RCC 7860 (cell line): ENCODE measurements at regions not wholly inside any gene's neighbourhood (a gene's known extent, or its start where the extent isn't known, plus 50 kb on each side); places are given as distances from the start of the nearest gene placed in this dataset.
"Not testable (repeated sequence)": the region's sequence is repeated elsewhere in the genome, so short reads cannot be mapped to it uniquely, and the experiment has no call there.

Experiments
- DNase-seq: peaks from one replicate; pipeline ENCODE4 v3.0.0-alpha.2; 2015; ENCODE audit warnings: low spot score
- FAIRE-seq: peaks from 2 replicates; lab custom pipeline; 2012; peaks lifted over from hg19 to GRCh38; lab: Jason Lieb, UNC

GRCh38 chr11:98180511-98180910, 840.2 kb upstream of the CNTN5 start:
- FAIRE-seq (no peak), DNase-seq (no peak)

- no peak for FAIRE-seq
- DNase-seq, result no peak
Observed at GRCh38 chr11:98180921-98181320, 839.8 kb upstream of the CNTN5 start.

- no peak for DNase-seq
Observed at GRCh38 chr11:98183034-98183433, 837.7 kb upstream of the CNTN5 start.

DNA sequence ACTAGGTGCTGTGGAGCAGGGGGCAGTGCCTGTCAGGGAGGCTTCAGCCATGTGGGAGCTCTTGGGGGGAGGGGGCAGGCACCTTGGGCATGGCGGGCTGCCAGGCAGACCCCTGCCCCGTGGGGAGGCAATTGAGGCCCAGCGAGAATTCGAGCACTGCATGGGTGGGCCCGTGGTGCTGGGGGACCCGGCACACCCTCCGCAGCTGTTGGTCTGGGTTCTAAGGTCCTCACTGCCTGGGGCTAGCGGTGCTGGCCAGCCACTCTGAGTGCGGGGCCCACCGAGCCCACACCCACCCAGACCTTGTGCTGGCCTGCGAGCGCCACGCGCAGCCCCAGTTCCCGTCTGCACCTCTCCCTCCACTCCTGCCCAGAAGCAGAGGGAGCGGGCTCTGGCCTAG, 835.5 kb upstream of the CNTN5 start:
- FAIRE-seq, result no peak
- no peak for DNase-seq

More at GRCh38 chr11:98183034-98183433, 837.7 kb upstream of the CNTN5 start:
- FAIRE-seq, result no peak

DNA sequence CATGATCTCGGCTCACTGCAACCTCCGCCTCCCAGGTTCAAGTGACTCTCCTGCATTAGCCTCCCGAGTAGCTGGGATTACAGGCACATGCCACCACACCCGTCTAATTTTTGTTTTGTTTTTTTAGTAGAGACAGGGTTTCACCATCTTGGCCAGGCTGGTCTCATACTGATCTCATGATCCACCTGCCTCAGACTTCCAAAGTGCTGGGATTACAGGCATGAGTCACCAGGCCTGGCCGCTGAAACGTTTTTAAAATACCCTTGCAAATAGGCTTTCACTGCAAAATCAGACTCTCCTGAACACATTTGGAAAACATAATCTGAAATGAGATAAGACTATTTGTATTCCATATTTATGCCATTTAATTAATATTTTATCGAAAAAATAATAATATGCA, 826.1 kb upstream of the CNTN5 start:
- no peak for DNase-seq
- no peak for FAIRE-seq

DNA sequence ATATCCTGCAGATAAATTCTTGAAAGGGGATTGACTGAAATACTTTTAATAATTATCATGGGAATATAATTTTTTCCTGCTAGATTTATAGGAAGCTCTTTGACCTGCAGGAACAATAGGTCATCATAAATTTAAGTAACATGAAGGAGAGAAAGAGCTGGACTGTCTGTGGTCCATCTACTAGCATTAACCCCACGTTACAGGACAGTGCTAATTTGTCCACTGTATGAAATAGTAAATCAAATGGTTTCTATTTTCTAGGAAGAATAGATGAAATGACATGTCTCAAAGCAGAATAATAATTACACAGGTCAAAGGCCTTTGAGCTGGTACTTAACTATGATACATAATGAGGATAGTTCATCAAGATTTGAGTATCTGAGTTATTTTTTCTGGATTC, 825.4 kb upstream of the CNTN5 start:
- FAIRE-seq, result no peak
- no peak for DNase-seq

DNA sequence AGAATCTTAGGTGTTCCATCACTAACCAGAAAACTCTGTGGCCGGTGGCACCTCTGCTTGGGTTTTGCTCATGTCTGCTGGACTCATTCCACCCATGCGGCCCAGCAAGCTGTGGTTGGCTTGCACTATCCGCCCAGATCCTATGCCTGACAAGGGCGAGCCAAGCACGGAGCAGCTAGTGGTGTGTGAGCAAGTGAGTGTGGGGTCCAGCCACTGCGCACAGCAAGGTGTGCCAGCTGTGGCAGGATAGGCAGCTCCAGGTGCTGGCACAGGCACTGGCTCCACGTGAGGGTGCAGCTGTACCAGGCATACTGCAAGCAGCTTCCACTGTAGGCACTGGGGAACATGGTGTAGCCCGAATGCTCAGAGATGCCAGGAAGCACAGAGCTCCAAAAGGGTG, 813.7 kb upstream of the CNTN5 start:
- FAIRE-seq (no peak), DNase-seq (no peak)

DNA sequence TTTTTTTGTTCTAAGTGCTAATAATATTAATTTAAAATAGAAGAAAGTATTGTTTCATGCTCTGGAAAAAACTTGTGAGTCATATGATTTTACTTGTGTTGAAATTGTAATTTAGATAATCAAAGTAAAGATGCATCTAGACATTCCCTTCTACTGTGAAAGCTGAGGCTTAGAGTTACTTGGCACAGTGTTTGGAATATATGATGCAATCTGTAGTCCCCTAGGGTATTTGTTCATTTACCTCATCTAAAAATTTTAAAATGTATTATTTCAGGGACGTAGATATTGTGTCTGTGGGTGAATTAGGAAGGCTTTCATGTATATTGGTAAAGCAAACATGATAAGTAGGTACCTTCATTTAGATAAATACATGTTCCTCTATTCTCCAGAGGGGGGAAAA, 793.5 kb upstream of the CNTN5 start:
- FAIRE-seq (no peak), DNase-seq (no peak)

DNA sequence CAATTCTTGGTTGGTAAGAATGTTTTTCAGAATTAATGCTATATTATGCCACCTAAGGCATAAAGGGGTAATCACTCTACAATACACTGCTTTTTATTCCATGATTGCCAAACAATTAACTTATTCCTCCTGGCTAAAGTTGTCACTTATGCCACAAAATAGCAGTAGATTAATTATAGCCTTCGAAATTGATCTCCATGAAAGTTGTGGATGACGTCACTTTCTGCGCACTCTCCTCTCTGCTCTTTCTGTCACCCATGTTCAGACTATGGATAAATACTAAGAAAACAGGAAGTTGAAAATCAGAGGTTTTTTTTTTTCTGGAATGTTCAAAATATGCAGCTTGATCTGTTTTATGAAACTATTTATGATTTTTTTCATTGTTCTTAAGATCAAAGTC, 790.1 kb upstream of the CNTN5 start:
- DNase-seq (no peak), FAIRE-seq (no peak)

- DNase-seq (no peak), FAIRE-seq (no peak)
Observed at GRCh38 chr11:98234698-98235097, 786.1 kb upstream of the CNTN5 start.

DNA sequence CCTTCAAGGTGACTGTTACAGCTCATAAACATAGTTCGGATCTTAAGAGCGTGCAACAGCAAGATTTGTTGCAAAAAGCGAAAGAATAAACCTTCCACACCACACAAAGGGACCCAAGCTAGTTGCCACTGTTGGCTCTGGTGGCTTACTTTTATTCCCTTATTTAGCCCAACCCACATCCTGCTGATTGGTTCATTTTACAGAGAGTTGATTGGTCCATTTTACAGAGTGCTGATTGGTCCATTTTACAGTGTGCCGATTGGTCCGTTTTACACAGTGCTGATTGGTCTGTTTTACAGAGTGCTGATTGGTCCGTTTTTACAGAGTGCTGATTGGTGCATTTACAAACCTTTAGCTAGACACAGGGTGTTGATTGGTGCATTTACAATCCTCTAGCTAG, 776.9 kb upstream of the CNTN5 start:
- DNase-seq (no peak), FAIRE-seq (no peak)

DNA sequence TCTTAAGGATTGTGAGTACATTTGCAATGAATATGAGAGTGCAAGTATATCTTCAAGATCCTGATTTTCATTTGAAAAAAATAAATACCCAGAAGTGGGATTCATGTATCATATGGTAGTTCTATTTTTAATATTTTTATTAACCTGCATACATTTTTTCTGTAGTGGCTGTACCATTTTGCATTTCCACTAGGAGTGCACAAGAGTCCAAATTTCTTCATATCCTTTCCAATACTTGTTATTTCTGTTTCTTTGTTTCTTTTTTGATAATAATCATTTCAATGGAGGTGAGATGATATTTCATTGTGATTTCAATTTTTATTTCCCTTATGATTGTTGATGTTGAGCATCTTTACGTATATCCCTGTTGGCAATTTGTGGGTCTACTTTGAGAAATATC, 759.8 kb upstream of the CNTN5 start:
- no peak for FAIRE-seq

DNA sequence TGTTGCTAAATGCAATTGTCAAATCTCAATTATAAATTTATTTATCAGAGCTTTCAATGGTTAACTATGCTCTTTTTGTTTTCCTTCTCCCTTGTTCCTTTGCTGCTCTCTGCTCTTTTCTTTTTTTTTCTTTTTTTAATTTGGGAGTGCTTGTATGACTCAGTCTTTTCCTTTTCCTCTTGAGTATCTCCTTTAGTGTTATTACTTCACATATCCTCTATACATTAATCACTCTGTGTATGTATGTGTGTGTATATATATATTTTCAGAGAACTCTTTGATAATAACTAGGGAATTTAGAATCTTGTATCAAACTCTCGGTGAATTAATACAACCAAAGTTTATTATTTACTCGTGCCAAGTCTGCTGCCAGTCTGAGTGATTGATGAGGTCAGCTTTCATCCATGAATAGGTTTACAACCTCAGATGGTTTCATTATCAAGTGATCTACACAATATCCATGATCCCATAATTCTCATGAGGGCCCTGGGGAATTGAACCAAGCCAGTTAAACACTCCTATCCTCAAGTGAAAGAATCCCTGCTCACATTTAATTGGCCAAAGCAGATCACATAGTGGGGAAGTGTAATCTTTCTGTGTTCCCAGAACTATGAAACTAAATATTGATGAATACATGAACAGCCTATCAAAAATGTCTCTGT, 743.4 kb upstream of the CNTN5 start:
- FAIRE-seq, result no peak
- DNase-seq, result no peak

More for the DNA sequence above, 759.8 kb upstream of the CNTN5 start:
- no peak for DNase-seq

DNA sequence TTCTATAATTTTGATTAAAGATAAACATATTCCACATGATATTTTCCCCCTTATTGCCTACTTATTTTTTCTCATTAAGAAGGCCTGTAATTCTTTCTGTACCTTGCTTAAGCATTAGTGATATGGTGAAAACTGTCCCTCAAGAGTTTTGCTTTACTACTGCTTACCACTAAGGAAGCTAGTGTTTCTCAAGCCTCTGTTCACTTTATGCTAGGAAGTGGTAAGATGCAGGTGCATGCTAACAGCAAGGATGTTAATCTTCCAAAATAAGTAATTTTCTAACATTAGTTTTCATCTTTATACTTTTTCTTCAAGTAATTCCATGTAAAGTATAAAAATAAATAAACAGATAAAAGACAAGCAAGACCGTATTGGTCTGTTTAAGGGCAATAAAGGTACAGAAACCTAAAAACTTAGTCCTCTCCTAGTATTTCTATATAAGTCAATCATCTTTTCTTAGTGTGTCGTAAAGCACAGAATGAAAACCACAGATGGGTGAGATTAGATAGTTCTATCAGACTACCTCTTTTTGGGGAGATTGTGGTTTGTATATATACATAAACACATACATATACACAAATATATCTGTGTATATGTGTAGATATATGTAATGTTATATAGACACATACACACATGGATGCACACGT, 731.0 kb upstream of the CNTN5 start:
- no peak for FAIRE-seq
- no peak for DNase-seq

DNA sequence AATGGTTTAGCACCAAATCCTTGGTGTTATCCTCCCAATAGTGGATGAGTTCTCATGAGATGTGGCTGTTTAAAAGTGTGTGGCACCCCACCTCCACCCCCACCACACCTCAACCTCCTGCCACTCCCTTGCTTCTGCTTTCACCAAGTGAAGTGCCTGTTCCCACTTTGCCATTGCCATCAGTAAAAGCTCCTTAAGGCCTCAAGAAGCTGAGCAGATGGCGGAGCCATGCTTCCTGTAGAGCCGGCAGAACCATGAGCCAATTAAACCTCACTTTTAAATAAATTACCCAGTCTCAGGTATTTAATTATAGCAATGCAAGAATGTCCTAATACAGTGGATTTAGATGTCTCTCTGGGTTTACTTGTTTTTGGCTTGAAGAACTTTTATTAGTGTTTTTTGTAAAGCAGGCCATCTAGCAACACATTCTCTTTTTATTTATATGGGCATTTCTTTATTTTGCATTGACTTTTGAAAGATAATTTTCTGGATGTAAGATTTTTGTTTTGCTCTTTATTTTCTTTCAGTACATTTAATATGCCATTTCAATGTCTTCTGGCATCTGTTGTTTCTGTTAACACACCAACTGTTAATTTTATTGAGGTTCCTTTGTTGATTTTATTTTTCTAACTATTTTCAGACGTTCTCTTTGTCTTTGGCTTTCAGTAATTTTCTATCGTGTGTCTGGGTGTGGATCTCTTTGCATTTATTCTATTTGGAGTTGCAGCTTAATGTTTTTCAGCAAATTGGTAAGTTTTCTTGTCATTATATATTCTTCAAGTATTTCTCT, 724.5 kb upstream of the CNTN5 start:
- DNase-seq, result no peak
- FAIRE-seq, result no peak

- FAIRE-seq, result no peak
- no peak for DNase-seq
Observed at GRCh38 chr11:98300719-98301118, 720.0 kb upstream of the CNTN5 start.

DNA sequence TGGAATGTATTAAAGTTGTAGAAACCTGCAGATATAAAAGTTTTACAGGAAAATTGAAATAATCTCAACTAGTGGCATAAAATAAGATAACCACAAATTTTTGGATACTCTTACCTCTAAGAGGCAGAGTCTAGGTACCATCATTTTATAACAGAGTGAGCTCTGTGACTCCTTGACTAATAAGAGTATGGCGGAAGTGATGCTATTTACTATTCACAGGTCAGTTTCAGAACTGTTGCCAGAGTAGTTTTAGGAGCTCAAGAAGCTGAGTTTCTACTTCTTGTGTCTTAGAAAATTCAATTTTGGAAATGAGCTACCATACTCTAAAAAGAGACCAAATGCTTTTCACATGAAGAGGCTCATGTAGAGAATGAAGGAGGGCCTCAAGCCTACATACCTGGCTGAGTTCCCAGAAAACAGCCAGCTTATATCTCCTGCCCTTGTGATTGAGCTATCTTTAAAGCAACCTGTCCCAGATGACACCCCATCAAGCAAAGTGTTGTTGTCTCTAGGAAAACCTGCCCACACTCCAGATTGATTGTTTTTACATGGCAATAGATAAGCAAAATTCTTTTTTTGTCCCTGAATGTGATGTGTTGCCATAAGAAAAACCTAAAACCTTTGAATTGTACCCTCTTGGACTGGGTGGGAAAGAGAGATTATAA, 712.8 kb upstream of the CNTN5 start:
- DNase-seq (no peak), FAIRE-seq (no peak)

DNA sequence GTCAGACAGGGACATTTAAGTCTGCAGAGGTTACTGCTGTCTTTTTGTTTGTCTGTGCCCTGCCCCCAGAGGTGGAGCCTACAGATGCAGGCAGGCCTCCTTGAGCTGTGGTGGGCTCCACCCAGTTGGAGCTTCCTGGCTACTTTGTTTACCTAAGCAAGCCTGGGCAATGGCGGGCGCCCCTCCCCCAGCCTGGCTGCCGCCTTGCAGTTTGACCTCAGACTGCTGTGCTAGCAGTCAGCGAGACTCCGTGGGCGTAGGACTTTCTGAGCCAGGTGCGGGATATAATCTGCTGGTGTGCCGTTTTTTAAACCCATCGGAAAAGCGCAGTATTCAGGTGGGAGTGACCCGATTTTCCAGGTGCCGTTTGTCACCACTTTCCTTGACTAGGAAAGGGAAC, 690.4 kb upstream of the CNTN5 start:
- DNase-seq, FAIRE-seq: not testable (repeated sequence)

GRCh38 chr11:98358551-98358950, 662.2 kb upstream of the CNTN5 start:
- DNase-seq (no peak), FAIRE-seq (no peak)

DNA sequence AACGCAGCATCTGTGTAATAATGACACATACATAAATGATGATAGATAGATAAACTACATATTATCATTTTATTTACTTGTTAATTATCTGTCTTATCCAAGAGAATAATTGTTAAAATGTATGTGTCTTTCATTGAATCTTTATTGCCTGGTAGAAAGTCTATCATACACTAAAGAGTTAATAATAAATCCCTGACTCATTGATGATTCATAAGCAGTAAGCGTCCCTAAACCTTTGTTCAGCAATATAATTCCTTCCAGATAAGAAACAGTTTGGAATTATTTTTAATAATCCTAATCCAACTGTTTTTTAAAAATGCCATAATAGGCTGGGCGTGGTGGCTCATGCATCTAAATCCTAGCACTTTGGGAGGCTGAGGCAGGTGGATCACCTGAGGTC, 655.6 kb upstream of the CNTN5 start:
- DNase-seq (no peak), FAIRE-seq (peak; percentile 54)

DNA sequence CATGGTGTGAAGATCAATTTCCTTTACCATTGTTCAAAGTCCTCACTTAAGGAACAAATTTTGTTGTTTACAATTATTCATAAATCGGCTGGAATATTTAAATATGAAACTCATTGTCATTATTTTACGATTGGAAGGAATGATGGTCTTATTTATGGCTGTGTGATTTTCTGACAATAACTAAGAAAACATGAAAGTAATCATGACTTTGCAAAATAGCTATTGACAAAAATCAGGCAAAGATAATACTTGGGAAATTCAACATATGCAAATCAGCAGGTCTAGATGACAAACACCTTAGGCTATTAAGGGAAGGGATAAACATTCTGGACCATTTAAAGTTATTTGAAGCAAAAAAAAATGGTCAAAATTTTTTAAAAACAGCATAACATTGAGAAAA, 654.8 kb upstream of the CNTN5 start:
- DNase-seq (no peak), FAIRE-seq (no peak)

DNA sequence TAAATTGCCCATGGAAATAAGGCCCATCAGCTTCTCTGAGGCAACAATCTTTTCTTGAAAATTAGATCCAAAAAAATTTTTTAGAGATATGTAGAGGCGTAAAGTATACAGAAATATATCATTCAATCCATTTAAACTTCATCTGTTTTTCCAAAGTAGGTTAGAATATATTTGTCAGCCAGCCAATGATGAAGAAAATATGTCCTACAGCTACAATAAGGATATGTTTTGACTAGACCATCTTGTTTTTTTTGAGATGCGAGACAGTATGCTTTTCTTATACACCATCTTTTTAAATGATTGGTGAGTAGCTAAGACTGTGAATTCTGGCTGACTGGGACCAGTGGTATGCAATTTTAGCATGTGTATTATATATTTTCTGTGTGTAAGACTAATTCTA, 630.4 kb upstream of the CNTN5 start:
- DNase-seq (no peak), FAIRE-seq (no peak)
